KMS-11 (cell line): ENCODE measurements at regions not wholly inside any gene's neighbourhood (a gene's known extent, or its start where the extent isn't known, plus 50 kb on each side); places are given as distances from the start of the nearest gene placed in this dataset.

Experiments
- H2AFZ ChIP-seq: fragments of 200-600 bp; sonication (generic); 2 replicates; pipeline ENCODE4 v1.6.1; 2016; ENCODE audit warnings: antibody characterized with exemption, mixed run types, low read depth
- H3K27ac ChIP-seq: fragments of 200-600 bp; sonication (generic); 2 replicates; pipeline ENCODE4 v1.6.1; 2016; ENCODE audit warnings: mild to moderate bottlenecking, mixed run types
- H3K27me3 ChIP-seq: fragments of 200-600 bp; sonication (generic); 2 replicates; pipeline ENCODE4 v1.6.1; 2017; ENCODE audit warnings: mild to moderate bottlenecking, low read depth, mixed run types, moderate library complexity; ENCODE audit not compliant: insufficient read depth
- H3K36me3 ChIP-seq: fragments of 200-600 bp; sonication (generic); 2 replicates; pipeline ENCODE4 v1.6.1; 2017; ENCODE audit warnings: mild to moderate bottlenecking, mixed run types; ENCODE audit not compliant: insufficient read depth
- H3K4me1 ChIP-seq: fragments of 200-600 bp; sonication (generic); 2 replicates; pipeline ENCODE4 v1.6.1; 2016; ENCODE audit warnings: mild to moderate bottlenecking, low read depth, mixed run types; ENCODE audit not compliant: poor library complexity, severe bottlenecking
- H3K4me2 ChIP-seq: fragments of 200-600 bp; sonication (generic); 2 replicates; pipeline ENCODE4 v1.7.0; 2016; ENCODE audit warnings: mild to moderate bottlenecking, mixed run types
- H3K4me3 ChIP-seq: fragments of 200-600 bp; sonication (generic); IDR thresholded peaks from 2 replicates; pipeline ENCODE4 v1.6.1; 2017; ENCODE audit warnings: low read depth, low read length, mixed read lengths; ENCODE audit not compliant: insufficient read depth
- H3K79me2 ChIP-seq: fragments of 200-600 bp; sonication (generic); 2 replicates; pipeline ENCODE4 v1.6.1; 2016; ENCODE audit warnings: low read depth, mixed run types; ENCODE audit not compliant: insufficient read depth
- H3K9ac ChIP-seq: fragments of 200-600 bp; sonication (generic); 2 replicates; pipeline ENCODE4 v1.6.1; 2016; ENCODE audit warnings: mild to moderate bottlenecking, mixed run types
- H4K20me1 ChIP-seq: fragments of 200-600 bp; sonication (generic); 2 replicates; pipeline ENCODE4 v1.6.1; 2016; ENCODE audit warnings: mild to moderate bottlenecking, mixed run types; ENCODE audit not compliant: insufficient read depth
- TF ChIP-seq, protein P1 (sequence below): fragments of 200-600 bp; sonication (generic); conservative IDR thresholded peaks from 2 replicates; pipeline ENCODE4 v1.6.1; 2017; ENCODE audit warnings: low read depth, mild to moderate bottlenecking, antibody characterized with exemption, low read length, moderate library complexity, mixed read lengths

DNA sequence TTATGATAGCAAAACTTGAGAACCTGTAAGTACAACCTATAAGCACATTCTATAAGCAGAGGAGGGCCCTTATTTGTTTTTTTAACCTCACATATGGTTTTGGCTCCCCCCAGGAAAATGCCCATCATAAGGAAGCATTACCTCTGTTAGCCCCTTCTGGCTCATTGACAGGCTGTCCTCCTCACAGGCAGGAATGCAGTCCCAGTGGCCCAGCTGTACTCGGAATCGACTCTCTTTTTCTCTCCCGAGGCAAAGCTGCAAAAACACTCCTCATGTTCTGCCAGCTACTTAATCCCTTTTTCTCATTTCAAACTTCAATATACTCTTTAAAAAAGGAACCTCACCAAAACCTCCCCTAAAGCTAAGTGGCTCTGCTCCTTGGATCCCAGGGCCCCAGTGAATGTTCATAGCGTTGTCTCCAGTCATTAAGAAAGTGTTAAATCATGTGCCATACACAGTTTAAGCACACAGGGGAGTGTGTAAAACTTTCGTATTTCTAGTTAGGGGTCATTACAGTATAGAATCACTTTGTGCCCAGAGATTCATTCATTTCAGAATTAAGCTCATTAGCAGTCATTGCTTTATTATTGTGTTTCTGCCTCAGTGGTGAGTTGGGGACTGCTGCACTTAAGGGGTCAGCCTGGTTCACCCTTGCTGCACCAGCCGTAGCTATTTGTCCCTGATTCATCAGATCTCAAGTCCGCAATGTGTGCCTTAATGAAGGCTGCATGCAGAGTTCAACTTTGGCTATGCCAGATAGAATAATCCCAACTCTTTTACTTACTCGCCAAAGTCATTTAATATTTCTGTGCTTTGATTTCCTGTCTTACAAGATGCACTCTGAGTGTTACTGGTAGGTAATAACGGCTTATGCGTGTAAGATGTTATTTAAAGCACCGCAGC, 57.6 kb downstream of the JRKL start:
- Histone ChIP-seq H4K20me1 (no peaks in the 10 kb centered on the region), H3K4me3 (no peak overlapping the region), H3K4me2 (no peak overlapping the region), H3K27ac (no peak overlapping the region), H3K27me3 (no peaks in the 10 kb centered on the region), H2AFZ (no peak overlapping the region), H3K36me3 (no peaks in the 10 kb centered on the region), H3K4me1 (no peaks in the 10 kb centered on the region), H3K9ac (no peak overlapping the region), H3K79me2 (no peaks in the 10 kb centered on the region)
- TF ChIP-seq, protein P1, sequence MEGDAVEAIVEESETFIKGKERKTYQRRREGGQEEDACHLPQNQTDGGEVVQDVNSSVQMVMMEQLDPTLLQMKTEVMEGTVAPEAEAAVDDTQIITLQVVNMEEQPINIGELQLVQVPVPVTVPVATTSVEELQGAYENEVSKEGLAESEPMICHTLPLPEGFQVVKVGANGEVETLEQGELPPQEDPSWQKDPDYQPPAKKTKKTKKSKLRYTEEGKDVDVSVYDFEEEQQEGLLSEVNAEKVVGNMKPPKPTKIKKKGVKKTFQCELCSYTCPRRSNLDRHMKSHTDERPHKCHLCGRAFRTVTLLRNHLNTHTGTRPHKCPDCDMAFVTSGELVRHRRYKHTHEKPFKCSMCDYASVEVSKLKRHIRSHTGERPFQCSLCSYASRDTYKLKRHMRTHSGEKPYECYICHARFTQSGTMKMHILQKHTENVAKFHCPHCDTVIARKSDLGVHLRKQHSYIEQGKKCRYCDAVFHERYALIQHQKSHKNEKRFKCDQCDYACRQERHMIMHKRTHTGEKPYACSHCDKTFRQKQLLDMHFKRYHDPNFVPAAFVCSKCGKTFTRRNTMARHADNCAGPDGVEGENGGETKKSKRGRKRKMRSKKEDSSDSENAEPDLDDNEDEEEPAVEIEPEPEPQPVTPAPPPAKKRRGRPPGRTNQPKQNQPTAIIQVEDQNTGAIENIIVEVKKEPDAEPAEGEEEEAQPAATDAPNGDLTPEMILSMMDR = no peak

DNA sequence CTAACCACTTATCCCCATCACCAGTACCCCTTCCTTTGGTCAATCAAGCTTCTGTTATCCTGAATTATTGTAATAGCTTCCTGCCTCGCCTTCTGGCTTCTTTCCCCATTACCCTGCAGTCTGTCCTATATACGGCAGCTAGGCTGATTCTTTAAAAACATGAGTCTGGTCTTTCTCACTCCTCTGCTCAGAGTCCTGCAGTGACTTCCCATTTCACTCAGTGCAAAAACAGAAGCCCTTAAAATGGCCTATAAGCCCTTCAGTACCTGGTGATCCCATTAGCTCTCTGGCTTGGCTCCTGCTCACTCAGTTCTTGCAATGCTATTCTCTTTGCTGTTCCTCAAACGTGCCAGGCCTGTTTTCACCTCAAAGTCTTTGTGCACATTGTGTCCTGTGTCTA, 58.4 kb downstream of the JRKL start:
- Histone ChIP-seq H3K4me3 (no peak overlapping the region), H3K27me3 (no peaks in the 10 kb centered on the region), H3K36me3 (no peaks in the 10 kb centered on the region), H3K79me2 (no peaks in the 10 kb centered on the region), H3K4me1 (no peaks in the 10 kb centered on the region), H3K9ac (no peak overlapping the region), H4K20me1 (no peaks in the 10 kb centered on the region), H3K27ac (no peak overlapping the region), H3K4me2 (no peak overlapping the region), H2AFZ (no peak overlapping the region)
- TF ChIP-seq, protein P1 = no peak

DNA sequence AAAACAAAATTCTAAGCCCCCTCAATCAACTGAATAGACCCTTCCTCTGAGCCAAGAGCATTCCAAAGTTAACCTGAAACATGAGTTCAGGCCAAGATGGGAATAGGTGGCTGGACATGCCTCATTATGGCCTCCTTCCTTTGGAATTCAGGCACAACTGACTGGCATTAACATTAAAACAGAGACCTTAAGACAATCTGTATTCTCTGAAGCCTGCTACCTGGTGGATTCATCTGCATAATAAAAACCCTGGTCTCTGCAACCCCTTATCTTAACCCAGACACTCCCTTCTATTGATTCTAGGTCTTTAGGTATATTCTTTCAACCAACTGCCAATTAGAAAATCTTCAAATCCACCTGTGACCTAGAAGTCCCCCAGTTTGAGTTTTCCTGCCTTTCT, 66.3 kb downstream of the JRKL start:
- H3K27me3 ChIP-seq = no peaks in the 10 kb centered on the region
- TF ChIP-seq, protein P1 = no peak
- H3K27ac ChIP-seq = no peak overlapping the region
- H3K36me3 ChIP-seq = no peaks in the 10 kb centered on the region
- no peak overlapping the region for H3K4me2 ChIP-seq
- H2AFZ ChIP-seq = no peak overlapping the region
- H3K9ac ChIP-seq = no peak overlapping the region
- no peaks in the 10 kb centered on the region for H3K4me1 ChIP-seq
- H4K20me1 ChIP-seq = no peaks in the 10 kb centered on the region
- H3K4me3 ChIP-seq = no peak overlapping the region
- H3K79me2 ChIP-seq = no peaks in the 10 kb centered on the region

DNA sequence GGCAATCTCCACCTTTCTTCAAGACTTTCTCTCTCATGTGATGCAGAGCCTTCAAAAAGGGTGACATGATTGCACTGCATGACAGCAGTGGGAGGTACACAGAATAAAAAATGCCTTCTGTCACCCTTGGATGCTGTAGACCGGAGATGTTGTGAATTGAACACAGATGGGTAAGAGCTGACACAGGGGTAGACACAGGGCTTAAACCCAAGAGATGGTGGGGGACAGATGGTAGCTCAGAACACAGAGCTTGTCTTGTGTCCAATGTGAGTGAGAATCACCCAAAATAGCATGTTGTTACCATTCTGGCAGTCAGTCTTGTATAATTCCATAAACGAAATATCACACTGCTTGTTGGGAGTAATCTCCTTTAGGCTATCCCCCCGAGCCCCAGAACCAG, 69.9 kb downstream of the JRKL start:
- TF ChIP-seq, protein P1 = no peak
- no peak overlapping the region for H3K27ac ChIP-seq
- H3K4me2 ChIP-seq = no peak overlapping the region
- no peaks in the 10 kb centered on the region for H3K36me3 ChIP-seq
- H3K4me3 ChIP-seq = no peak overlapping the region
- H3K79me2 ChIP-seq = no peaks in the 10 kb centered on the region
- H3K4me1 ChIP-seq = no peaks in the 10 kb centered on the region
- no peak overlapping the region for H2AFZ ChIP-seq
- no peaks in the 10 kb centered on the region for H3K27me3 ChIP-seq
- H3K9ac ChIP-seq = no peak overlapping the region
- H4K20me1 ChIP-seq = no peaks in the 10 kb centered on the region
